AG04450 (cell line): ENCODE measurements at regions not wholly inside any gene's neighbourhood (a gene's known extent, or its start where the extent isn't known, plus 50 kb on each side); places are given as distances from the start of the nearest gene placed in this dataset.

Experiments
- CTCF ChIA-PET: fragments of 300-600, 350-600 bp; formaldehyde crosslinking; extraction: SDS; loops from one replicate; lab custom pipeline; 2022; ENCODE audit warnings: antibody characterized with exemption, inconsistent platforms; lab: Charles Lee
- POLR2A ChIA-PET: fragments of 350-600 bp; formaldehyde crosslinking; extraction: SDS; loops from one replicate; lab custom pipeline; 2021; ENCODE audit warnings: antibody characterized with exemption, inconsistent platforms; lab: Yijun Ruan, JAX
- DNase-seq: peaks from one replicate; pipeline ENCODE4 v3.0.0-alpha.2; 2011; ENCODE audit warnings: low read depth, low spot score
- H3K27ac ChIP-seq: one replicate; pipeline ENCODE4 v1.5.1; 2012; ENCODE audit warnings: low read depth, low read length, control low read depth
- H3K27me3 ChIP-seq: one replicate; pipeline ENCODE4 v1.6.0; 2012; ENCODE audit warnings: low read length; ENCODE audit not compliant: control insufficient read depth, insufficient read depth
- H3K4me3 ChIP-seq: 2 replicates; pipeline ENCODE4 v1.5.1; 2011; ENCODE audit warnings: mild to moderate bottlenecking, low read depth, low read length, control low read depth
- H3K9me3 ChIP-seq: 2 replicates; pipeline ENCODE4 v1.5.1; 2012; ENCODE audit warnings: low read length; ENCODE audit not compliant: control insufficient read depth, insufficient read depth
- CTCF ChIP-seq: IDR thresholded peaks from 2 replicates; pipeline ENCODE4 v1.5.1; 2011; ENCODE audit warnings: low read depth, low read length, control low read depth, inconsistent platforms

DNA sequence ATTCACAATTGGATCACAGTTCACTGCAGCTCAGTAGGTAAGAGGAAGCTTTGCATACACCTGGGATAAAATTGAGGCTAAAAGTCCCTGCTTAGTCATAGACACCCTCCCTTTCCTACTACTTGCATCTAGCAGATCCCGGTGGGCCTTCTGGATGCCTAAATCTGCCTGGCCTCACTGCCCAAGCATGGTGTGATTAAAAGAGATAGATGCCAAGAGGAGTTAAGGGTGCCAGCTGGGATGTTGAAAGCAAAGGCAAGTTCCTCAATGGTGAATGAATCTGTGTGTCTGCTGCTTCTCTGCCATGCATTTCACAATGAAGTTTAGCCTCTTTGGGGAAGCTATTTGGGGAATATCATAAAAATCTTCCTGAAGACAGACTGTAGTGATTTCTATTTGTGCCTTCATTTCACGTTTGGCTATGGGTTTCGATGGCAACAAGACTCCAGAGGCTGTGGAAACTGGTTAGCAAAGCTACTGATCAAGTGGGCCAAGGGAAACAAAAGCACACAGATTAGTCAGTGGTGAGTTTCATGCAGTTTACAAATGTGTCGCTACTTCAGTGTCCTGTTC is 534.0 kb downstream of the ANKRD50 start:
- POLR2A ChIA-PET: no interaction called here
- no peak for TF ChIP-seq CTCF

DNA sequence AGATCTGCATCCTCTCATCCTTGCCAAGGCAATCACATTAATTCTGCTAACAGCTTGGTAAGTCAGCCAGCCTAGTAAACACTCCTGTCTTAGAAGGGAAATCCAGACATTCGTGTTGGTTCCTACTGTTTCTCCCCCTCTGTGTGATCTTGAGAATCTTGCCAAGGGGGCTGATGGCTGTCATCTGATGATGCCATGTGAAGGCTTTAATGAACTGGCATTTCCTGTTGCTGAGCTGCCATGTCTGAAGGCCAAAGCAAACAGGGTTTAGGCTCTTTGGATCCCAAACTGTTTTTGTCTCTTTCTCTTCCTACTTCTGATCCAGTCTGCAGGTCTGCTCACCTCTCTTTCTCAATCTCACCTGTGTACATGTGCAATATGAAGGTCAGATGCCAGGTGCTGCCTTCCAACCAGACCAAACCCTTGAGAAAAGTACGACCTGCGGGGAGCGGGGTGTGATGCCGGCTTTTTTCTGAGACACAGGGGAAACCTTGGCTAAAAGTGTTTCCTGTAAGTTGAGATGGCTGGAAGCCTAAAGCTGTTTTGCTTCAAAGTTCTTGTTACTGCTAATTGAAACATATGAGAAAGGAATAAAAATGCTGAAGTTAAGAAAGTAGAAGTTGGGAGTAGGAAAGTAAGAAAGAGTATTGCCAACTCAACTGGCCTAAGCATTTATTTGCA is 532.9 kb downstream of the ANKRD50 start:
- ChIA-PET CTCF (interaction anchor here (1.6 kb wide), 1 partner anchor 615 kb away, joined by 3 read pairs; no protein-coding TSS in a partner anchor), POLR2A (no interaction called here)
- TF ChIP-seq CTCF: no peak
- Histone ChIP-seq H3K9me3 (no peaks in the 10 kb centered on the region), H3K27ac (no peak overlapping the region), H3K27me3 (no peaks in the 10 kb centered on the region), H3K4me3 (no peak overlapping the region)
- DNase-seq: no peak

More for the DNA sequence above, 534.0 kb downstream of the ANKRD50 start:
- Histone ChIP-seq H3K27ac (no peak overlapping the region), H3K4me3 (no peak overlapping the region), H3K27me3 (no peaks in the 10 kb centered on the region), H3K9me3 (no peaks in the 10 kb centered on the region)
- DNase-seq: no peak
- CTCF ChIA-PET: interaction anchor here (1.6 kb wide), 1 partner anchor 614 kb away, joined by 3 read pairs; no protein-coding TSS in a partner anchor

- CTCF ChIA-PET: interaction anchor here (1.0 kb wide), 1 partner anchor 21 kb away, joined by 3 read pairs; no protein-coding TSS in a partner anchor
- no peaks in the 10 kb centered on the region for H3K9me3 ChIP-seq
- no peak for DNase-seq
- H3K27ac ChIP-seq: no peak overlapping the region
- H3K27me3 ChIP-seq: no peaks in the 10 kb centered on the region
- no peak overlapping the region for H3K4me3 ChIP-seq
- POLR2A ChIA-PET: no interaction called here
- no peak for TF ChIP-seq CTCF
Observed at GRCh38 chr4:124181039-124181438, 531.5 kb downstream of the ANKRD50 start.

DNA sequence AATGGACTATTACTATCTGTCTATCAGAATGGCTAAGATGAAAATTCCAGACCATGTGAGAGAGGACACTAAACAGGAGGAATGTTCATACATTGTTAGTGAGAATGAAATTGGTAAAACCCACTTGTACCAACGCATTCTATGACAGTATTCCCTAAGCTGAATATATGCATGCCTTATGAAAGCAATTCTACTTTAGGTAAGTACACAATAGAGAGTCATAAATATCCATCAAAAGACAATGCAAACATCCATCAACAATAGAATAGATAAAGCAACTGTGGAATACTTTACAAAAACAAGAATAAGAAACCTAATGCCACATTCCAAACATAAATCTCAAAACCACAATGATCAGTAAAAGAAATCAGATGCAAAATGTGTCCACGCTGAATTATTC is 529.3 kb downstream of the ANKRD50 start:
- DNase-seq: no peak
- no peak overlapping the region for H3K4me3 ChIP-seq
- TF ChIP-seq CTCF: no peak
- ChIA-PET CTCF (no interaction called here), POLR2A (no interaction called here)
- no peaks in the 10 kb centered on the region for H3K27me3 ChIP-seq
- no peak overlapping the region for H3K27ac ChIP-seq
- H3K9me3 ChIP-seq: no peaks in the 10 kb centered on the region

DNA sequence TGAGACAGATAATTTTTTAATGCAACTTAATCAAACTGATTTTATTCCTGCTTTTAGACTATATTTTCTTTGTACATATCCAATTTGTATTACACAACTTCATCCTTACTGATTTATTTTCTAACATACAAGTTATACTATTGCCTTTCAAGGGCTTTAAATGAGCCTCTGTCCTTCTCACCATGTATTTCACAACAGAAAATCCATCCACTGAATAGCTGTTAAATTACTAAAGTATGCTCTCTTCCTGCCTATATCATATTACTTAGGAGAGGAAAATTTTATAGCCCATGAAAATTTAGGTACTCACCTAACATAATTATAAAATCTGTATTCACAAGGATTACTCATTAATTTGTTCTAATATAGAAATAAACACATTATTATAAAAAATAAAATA is 528.6 kb downstream of the ANKRD50 start:
- Histone ChIP-seq H3K27me3 (no peaks in the 10 kb centered on the region), H3K4me3 (no peak overlapping the region), H3K9me3 (no peaks in the 10 kb centered on the region), H3K27ac (no peak overlapping the region)
- POLR2A ChIA-PET: no interaction called here
- no peak for DNase-seq
- no peak for TF ChIP-seq CTCF
- CTCF ChIA-PET: no interaction called here
